B cell (primary cell): ENCODE measurements at regions not wholly inside any gene's neighbourhood (a gene's known extent, or its start where the extent isn't known, plus 50 kb on each side); places are given as distances from the start of the nearest gene placed in this dataset.

Source experiments
- ATAC-seq: fragments of 200-7000 bp; cut with Tn5 transposase; one replicate; pipeline ENCODE4 v1.10.0; 2021; ENCODE audit warnings: low read depth, mild to moderate bottlenecking, moderate number of reproducible peaks, moderate library complexity
- CTCF ChIA-PET: fragments of 350-600 bp; sonication (Branson Sonifier 250); formaldehyde crosslinking; loops from one replicate; lab custom pipeline; 2021; ENCODE audit warnings: antibody characterized with exemption, inconsistent platforms; lab: Charles Lee
- POLR2A ChIA-PET: fragments of 350-600 bp; sonication (Branson Sonifier 250); formaldehyde crosslinking; loops from one replicate; lab custom pipeline; 2021; ENCODE audit warnings: antibody characterized with exemption; lab: Charles Lee
- DNase-seq: peaks from one replicate; pipeline ENCODE4 v3.0.0; 2013
- H2AFZ ChIP-seq: 2 replicates; pipeline ENCODE4 v1.6.1; 2012; ENCODE audit warnings: mild to moderate bottlenecking, low read depth, low read length; ENCODE audit not compliant: insufficient read depth, poor library complexity, severe bottlenecking
- H3K27ac ChIP-seq, 2 donors: 1 replicate in 1 of 2; 2 replicates in 1 of 2; pipeline ENCODE4 v1.5.1; 2012 to 2013; ENCODE audit warnings: low read length in 2 of 2, mild to moderate bottlenecking in 2 of 2, moderate library complexity in 1 of 2
- H3K27me3 ChIP-seq, 4 experiments: fragments of 200-600 bp in 1 of 4; sonication (generic) in 1 of 4; replicated peaks in 1 of 4; 1 replicate in 2 of 4; 2 replicates in 2 of 4; pipeline versions ENCODE4 v1.6.1 to v1.7.0; 2013 to 2016; ENCODE audit warnings: low read length in 3 of 4, mild to moderate bottlenecking in 2 of 4, mixed read lengths in 1 of 4, moderate library complexity in 1 of 4; ENCODE audit not compliant: insufficient read depth in 4 of 4, control insufficient read depth in 3 of 4; ENCODE audit errors: control extremely low read depth in 1 of 4
- H3K36me3 ChIP-seq, 2 experiments: replicated peaks in 1 of 2; 1 replicate in 1 of 2; 2 replicates in 1 of 2; pipeline versions ENCODE4 v1.6.1 to v1.7.1; 2013; ENCODE audit warnings: low read length in 1 of 2; ENCODE audit not compliant: insufficient read depth in 2 of 2, control insufficient read depth in 1 of 2; ENCODE audit errors: control extremely low read depth in 1 of 2, extremely low read depth in 1 of 2
- H3K4me1 ChIP-seq, 2 donors: fragments of 200-600 bp in 1 of 2; sonication (generic) in 1 of 2; 1 replicate in 1 of 2; 2 replicates in 1 of 2; pipeline versions ENCODE4 v1.5.1 to v1.6.1; 2013 to 2017; ENCODE audit warnings: low read length in 2 of 2; ENCODE audit not compliant: control insufficient read depth in 2 of 2, insufficient read depth in 2 of 2
- H3K4me2 ChIP-seq: replicated peaks from 2 replicates; pipeline ENCODE3; 2012; ENCODE audit warnings: mild to moderate bottlenecking, low read depth, low read length; ENCODE audit not compliant: poor library complexity, severe bottlenecking
- H3K4me3 ChIP-seq, 5 experiments: fragments of 200-600 bp in 1 of 5; sonication (generic) in 1 of 5; 1 replicate in 3 of 5; 2 replicates in 2 of 5; pipeline versions ENCODE4 v1.5.1 to v1.7.0; 2011 to 2016; ENCODE audit warnings: low read length in 4 of 5, mild to moderate bottlenecking in 4 of 5, low read depth in 2 of 5, control low read depth in 1 of 5, moderate library complexity in 1 of 5; ENCODE audit not compliant: insufficient read depth in 1 of 5; ENCODE audit errors: control extremely low read depth in 1 of 5, extremely low read depth in 1 of 5
- H3K79me2 ChIP-seq: fragments of 200-600 bp; sonication (generic); one replicate; pipeline ENCODE4 v1.6.0; 2016; ENCODE audit warnings: low read length; ENCODE audit not compliant: control insufficient read depth, insufficient read depth
- H3K9ac ChIP-seq: fragments of 200-600 bp; sonication (generic); 2 replicates; pipeline ENCODE4 v1.6.1; 2017; ENCODE audit warnings: mild to moderate bottlenecking, low read length, moderate library complexity
- H3K9me3 ChIP-seq, 3 donors: one replicate each; pipeline versions ENCODE4 v1.6.1 to v1.7.1; 2013; ENCODE audit warnings: low read length in 2 of 3; ENCODE audit not compliant: control insufficient read depth in 2 of 3, insufficient read depth in 1 of 3; ENCODE audit errors: control extremely low read depth in 1 of 3
- H4K20me1 ChIP-seq: 2 replicates; pipeline ENCODE4 v1.6.0; 2012; ENCODE audit warnings: mild to moderate bottlenecking, low read length; ENCODE audit not compliant: insufficient read depth, control insufficient read depth, poor library complexity, severe bottlenecking
- H3K27ac Mint-ChIP-seq: one replicate; pipeline ENCODE4 v1.8.0; 2021; ENCODE audit warnings: mixed read lengths
- H3K27me3 Mint-ChIP-seq: one replicate; pipeline ENCODE4 v1.8.0; 2021; ENCODE audit warnings: mixed read lengths
- H3K4me1 Mint-ChIP-seq: one replicate; pipeline ENCODE4 v1.8.0; 2021; ENCODE audit warnings: mixed read lengths
- H3K4me3 Mint-ChIP-seq: one replicate; pipeline ENCODE4 v1.8.0; 2021; ENCODE audit warnings: mixed read lengths
- H3K9me3 Mint-ChIP-seq: one replicate; pipeline ENCODE4 v1.8.0; 2022; ENCODE audit warnings: mixed read lengths; ENCODE audit not compliant: insufficient read depth
- EZH2 ChIP-seq: IDR thresholded peaks from 2 replicates; pipeline ENCODE4 v1.6.1; 2012; ENCODE audit warnings: borderline replicate concordance, low read depth, mild to moderate bottlenecking, moderate library complexity, low read length; ENCODE audit not compliant: insufficient read depth, poor library complexity, severe bottlenecking
- WGBS: methylation state at CpG from one replicate; pipeline ENCODE4 v1.1.5; 2013; ENCODE audit warnings: missing lambda C conversion rate; ENCODE audit not compliant: insufficient coverage; 5-methylcytosine and 5-hydroxymethylcytosine counted together
- intact Hi-C: fragments of 100-400 bp; cut with micrococcal nuclease; formaldehyde crosslinking; loops from one replicate; pipeline ENCODE4 v1.10.0; 2022
- TF ChIP-seq, protein P1 (sequence below): fragments of 200-600 bp; IDR thresholded peaks from one replicate; pipeline ENCODE4 v1.8.0; 2022; ENCODE audit warnings: antibody characterized with exemption, mild to moderate bottlenecking

DNA sequence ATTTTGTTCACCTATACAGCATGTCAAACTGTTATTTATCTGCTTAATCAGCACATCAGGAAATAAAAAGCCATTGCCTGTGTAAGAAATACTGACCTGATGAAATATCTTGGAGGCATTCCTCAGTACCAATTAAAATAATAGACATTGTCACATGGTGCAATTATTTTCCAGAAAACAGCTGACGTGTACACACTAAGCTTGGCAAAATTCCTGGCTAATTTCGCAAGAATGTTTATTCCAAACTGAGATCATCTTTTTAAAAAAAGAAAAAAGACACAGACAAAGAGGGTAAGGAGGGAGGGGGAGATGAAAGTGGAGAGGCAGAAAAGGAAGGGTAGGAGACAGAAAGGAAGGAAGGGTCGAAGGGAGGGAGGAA lies 61.9 kb upstream of the NFKB1 start:
- Mint-ChIP-seq H3K4me1 (no peaks in the 10 kb centered on the region), H3K9me3 (no peaks in the 10 kb centered on the region), H3K27ac (no peak overlapping the region), H3K4me3 (no peak overlapping the region), H3K27me3 (no peaks in the 10 kb centered on the region)
- Histone ChIP-seq H3K4me2 (no peak overlapping the region), H3K4me3 (no peak overlapping the region), H3K79me2 (no peaks in the 10 kb centered on the region), H3K27me3 (no peaks in the 10 kb centered on the region), H3K9me3 (no peaks in the 10 kb centered on the region), H4K20me1 (no peaks in the 10 kb centered on the region), H3K27ac (no peak overlapping the region), H2AFZ (no peak overlapping the region), H3K4me1 (no peaks in the 10 kb centered on the region), H3K9ac (no peak overlapping the region), H3K36me3 (no peaks in the 10 kb centered on the region)
- DNase-seq (no peak), ATAC-seq (no peak)
- ChIA-PET POLR2A (no interaction called here), CTCF (interaction anchor here (0.9 kb wide), 1 partner anchor 68 kb away, joined by 3 read pairs; no protein-coding TSS in a partner anchor)
- no peak for TF ChIP-seq EZH2
- TF ChIP-seq, protein P1, sequence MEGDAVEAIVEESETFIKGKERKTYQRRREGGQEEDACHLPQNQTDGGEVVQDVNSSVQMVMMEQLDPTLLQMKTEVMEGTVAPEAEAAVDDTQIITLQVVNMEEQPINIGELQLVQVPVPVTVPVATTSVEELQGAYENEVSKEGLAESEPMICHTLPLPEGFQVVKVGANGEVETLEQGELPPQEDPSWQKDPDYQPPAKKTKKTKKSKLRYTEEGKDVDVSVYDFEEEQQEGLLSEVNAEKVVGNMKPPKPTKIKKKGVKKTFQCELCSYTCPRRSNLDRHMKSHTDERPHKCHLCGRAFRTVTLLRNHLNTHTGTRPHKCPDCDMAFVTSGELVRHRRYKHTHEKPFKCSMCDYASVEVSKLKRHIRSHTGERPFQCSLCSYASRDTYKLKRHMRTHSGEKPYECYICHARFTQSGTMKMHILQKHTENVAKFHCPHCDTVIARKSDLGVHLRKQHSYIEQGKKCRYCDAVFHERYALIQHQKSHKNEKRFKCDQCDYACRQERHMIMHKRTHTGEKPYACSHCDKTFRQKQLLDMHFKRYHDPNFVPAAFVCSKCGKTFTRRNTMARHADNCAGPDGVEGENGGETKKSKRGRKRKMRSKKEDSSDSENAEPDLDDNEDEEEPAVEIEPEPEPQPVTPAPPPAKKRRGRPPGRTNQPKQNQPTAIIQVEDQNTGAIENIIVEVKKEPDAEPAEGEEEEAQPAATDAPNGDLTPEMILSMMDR = no peak
- no CpG with 5 or more reads among the region's 3 CpGs for WGBS
- intact Hi-C loops = no loop called here

DNA sequence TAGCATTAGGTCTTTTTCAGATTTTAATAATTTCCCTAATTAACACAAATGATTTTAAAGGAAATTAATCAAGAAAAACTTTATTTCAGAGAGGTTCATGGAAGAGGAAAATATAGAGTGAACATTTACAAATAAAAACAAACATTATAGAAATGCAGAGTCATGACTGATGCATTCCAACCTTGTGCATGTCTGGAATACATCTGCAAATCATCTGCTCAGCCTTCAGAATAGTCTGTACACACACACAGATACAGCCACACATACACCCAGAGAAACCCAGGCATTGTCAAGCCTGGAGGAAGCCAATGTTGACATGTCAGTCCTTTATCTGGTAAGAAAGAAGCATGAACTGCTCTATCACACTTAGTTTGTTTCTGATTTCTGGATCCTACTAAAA lies 61.3 kb upstream of the NFKB1 start:
- H2AFZ ChIP-seq = no peak overlapping the region
- ATAC-seq (no peak), DNase-seq (no peak)
- POLR2A ChIA-PET = no interaction called here
- no peak overlapping the region for H3K27ac ChIP-seq
- H4K20me1 ChIP-seq = no peaks in the 10 kb centered on the region
- intact Hi-C loops = no loop called here
- no peaks in the 10 kb centered on the region for H3K9me3 Mint-ChIP-seq
- no peaks in the 10 kb centered on the region for H3K9me3 ChIP-seq
- H3K4me1 ChIP-seq = no peaks in the 10 kb centered on the region
- H3K4me1 Mint-ChIP-seq = no peaks in the 10 kb centered on the region
- no peaks in the 10 kb centered on the region for H3K27me3 ChIP-seq
- no peak overlapping the region for H3K27ac Mint-ChIP-seq
- no peak overlapping the region for H3K9ac ChIP-seq
- no peaks in the 10 kb centered on the region for H3K79me2 ChIP-seq
- no peak overlapping the region for H3K4me3 ChIP-seq
- CTCF ChIA-PET = no interaction called here
- H3K27me3 Mint-ChIP-seq = no peaks in the 10 kb centered on the region
- H3K4me2 ChIP-seq = no peak overlapping the region
- TF ChIP-seq, protein P1 = no peak
- TF ChIP-seq EZH2 = no peak
- H3K4me3 Mint-ChIP-seq = no peak overlapping the region
- no peaks in the 10 kb centered on the region for H3K36me3 ChIP-seq
